K562 (cell line): ENCODE measurements at regions not wholly inside any gene's neighbourhood (a gene's known extent, or its start where the extent isn't known, plus 50 kb on each side); places are given as distances from the start of the nearest gene placed in this dataset.

Source experiments
- DIDO1 ChIP-seq: fragments of 450-650 bp; IDR thresholded peaks from 2 replicates; pipeline ENCODE4 v1.6.1; 2016; ENCODE audit warnings: low read depth, missing biosample characterization, missing genetic modification characterization
- EHMT2 ChIP-seq: fragments of 450-650 bp; IDR thresholded peaks from 2 replicates; pipeline ENCODE4 v1.6.1; 2018; ENCODE audit warnings: antibody characterized with exemption
- ERF ChIP-seq: fragments of 450-650 bp; formaldehyde crosslinking; IDR thresholded peaks from 2 replicates; pipeline ENCODE4 v1.4.0; 2020; ENCODE audit warnings: mild to moderate bottlenecking, mixed read lengths
- RBM17 ChIP-seq: fragments of 200-400 bp; formaldehyde crosslinking; IDR thresholded peaks from 2 replicates; pipeline ENCODE4 v1.6.1; 2017; ENCODE audit warnings: low read depth, mild to moderate bottlenecking, low read length, borderline replicate concordance
- SMARCE1 ChIP-seq: fragments of 450-650 bp; IDR thresholded peaks from 2 replicates; pipeline ENCODE4 v1.7.1; 2016; ENCODE audit warnings: mild to moderate bottlenecking
- SRF ChIP-seq, 2 experiments: fragments of 250-450, 450-650 bp in 1 of 2; sonication (Bioruptor Pico) in 1 of 2; sonication (generic) in 1 of 2; formaldehyde crosslinking; IDR thresholded peaks; 2 replicates each; pipeline versions ENCODE4 v1.5.0 to v1.5.1; 2020 to 2022; ENCODE audit warnings: mild to moderate bottlenecking in 1 of 2, missing genetic modification reagents in 1 of 2
- TAF15 ChIP-seq: fragments of 200-400 bp; formaldehyde crosslinking; IDR thresholded peaks from 2 replicates; pipeline ENCODE4 v1.6.1; 2017; ENCODE audit warnings: mild to moderate bottlenecking, low read depth, low read length, moderate library complexity
- XRCC5 ChIP-seq: fragments of 200-400 bp; formaldehyde crosslinking; IDR thresholded peaks from 2 replicates; pipeline ENCODE4 v1.6.1; 2017; ENCODE audit warnings: low read depth, mild to moderate bottlenecking, low read length
- ZFP36 ChIP-seq: fragments of 150-350 bp; IDR thresholded peaks from 2 replicates; pipeline ENCODE4 v1.6.1; 2018; ENCODE audit warnings: low read length, low read depth; ENCODE audit not compliant: partially characterized antibody
- ZNF212 ChIP-seq: fragments of 450-650 bp; formaldehyde crosslinking; IDR thresholded peaks from 2 replicates; pipeline ENCODE4 v1.4.0; 2020; ENCODE audit warnings: mild to moderate bottlenecking
- ZNF217 ChIP-seq: sonication (generic); formaldehyde crosslinking; IDR thresholded peaks from 2 replicates; pipeline ENCODE4 v1.8.0; 2022; ENCODE audit warnings: mild to moderate bottlenecking, missing genetic modification reagents
- ZNF324 ChIP-seq: fragments of 250-450 bp; sonication (Bioruptor Pico); IDR thresholded peaks from 2 replicates; pipeline ENCODE4 v1.4.0; 2020; ENCODE audit warnings: mild to moderate bottlenecking
- ZNF436 ChIP-seq: fragments of 250-450, 450-650 bp; sonication (Bioruptor Pico); formaldehyde crosslinking; IDR thresholded peaks from 2 replicates; pipeline ENCODE4 v1.7.0; 2020; ENCODE audit warnings: mild to moderate bottlenecking
- TF ChIP-seq, protein P1 (sequence below): IDR thresholded peaks from 2 replicates; pipeline ENCODE4 v1.6.1; 2011; ENCODE audit warnings: borderline replicate concordance, low read depth, mild to moderate bottlenecking, moderate library complexity, low read length; ENCODE audit not compliant: insufficient read depth, poor library complexity, severe bottlenecking
- TF ChIP-seq, protein P2 (sequence below): fragments of 250-450 bp; sonication (Bioruptor Pico); IDR thresholded peaks from 2 replicates; pipeline ENCODE4 v1.8.0; 2021; ENCODE audit warnings: moderate library complexity, mild to moderate bottlenecking, inconsistent platforms
- TF ChIP-seq, protein P3 (sequence below): fragments of 250-450 bp; sonication (Bioruptor Pico); IDR thresholded peaks from 2 replicates; pipeline ENCODE4 v1.5.0; 2020; ENCODE audit warnings: mild to moderate bottlenecking, borderline replicate concordance
- TF ChIP-seq, protein P4 (sequence below), 2 experiments: fragments of 450-650 bp in 1 of 2; IDR thresholded peaks; 2 replicates each; pipeline ENCODE4 v1.6.1; 2011 to 2017; ENCODE audit warnings: low read depth in 2 of 2, antibody characterized with exemption in 1 of 2, borderline replicate concordance in 1 of 2, low read length in 1 of 2, mild to moderate bottlenecking in 1 of 2, mixed read lengths in 1 of 2; ENCODE audit not compliant: control insufficient read depth in 1 of 2
- TF ChIP-seq, protein P5 (sequence below): sonication (generic); formaldehyde crosslinking; IDR thresholded peaks from 2 replicates; pipeline ENCODE4 v1.5.0; 2020; ENCODE audit warnings: missing genetic modification reagents

DNA sequence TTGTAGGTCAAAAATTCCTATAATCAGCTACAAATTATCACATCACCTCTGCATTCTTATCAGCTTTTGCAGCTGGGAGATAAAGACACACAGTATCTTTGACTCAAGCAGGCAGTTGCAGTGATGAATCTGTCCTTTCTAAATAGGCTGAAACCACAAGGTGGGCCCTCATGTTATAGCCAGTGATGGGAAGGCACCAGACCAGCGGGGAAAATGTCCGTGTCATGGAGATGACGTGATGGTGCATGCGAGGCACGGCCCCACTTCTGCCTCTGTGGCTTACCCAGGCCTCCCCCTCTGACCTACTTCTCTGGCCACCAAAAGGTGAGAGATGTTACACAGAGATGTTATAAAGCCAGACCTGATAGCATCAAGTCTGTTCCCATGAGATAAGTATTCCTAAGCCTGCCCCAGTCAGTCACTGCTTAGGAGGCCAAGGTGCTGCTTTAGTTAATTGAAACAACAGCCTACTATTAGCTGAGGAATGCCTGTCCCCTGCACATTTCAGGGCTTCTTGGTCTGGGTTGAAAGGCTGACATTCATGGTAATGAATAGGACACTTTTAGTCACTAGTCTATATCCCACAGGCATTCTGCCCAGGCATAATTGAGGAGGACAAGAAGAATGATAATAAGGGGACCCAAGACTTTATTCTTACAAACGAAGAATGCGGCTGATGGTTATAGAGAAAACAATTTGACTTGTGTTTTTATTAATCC, 327.9 kb downstream of the LPIN1 start (continued):
- TF ChIP-seq ZNF436 (CRISPR knock-in tag) (no peak), ZNF212 (CRISPR knock-in tag) (no peak), XRCC5 (no peak), DIDO1 (no peak), SMARCE1 (peak; percentile 97), EHMT2 (no peak), ERF (CRISPR knock-in tag) (no peak), ZNF217 (CRISPR knock-in tag) (no peak), RBM17 (no peak), ZNF324 (CRISPR knock-in tag) (no peak), SRF (CRISPR knock-in tag; IDR thresholded peaks at IDR 0.05) (0 out of 4 replicates have a peak, but pooled peaks of 1 of the 2 experiments have one; percentile 65), ZFP36 (no peak), TAF15 (no peak)
- TF ChIP-seq, protein P1, sequence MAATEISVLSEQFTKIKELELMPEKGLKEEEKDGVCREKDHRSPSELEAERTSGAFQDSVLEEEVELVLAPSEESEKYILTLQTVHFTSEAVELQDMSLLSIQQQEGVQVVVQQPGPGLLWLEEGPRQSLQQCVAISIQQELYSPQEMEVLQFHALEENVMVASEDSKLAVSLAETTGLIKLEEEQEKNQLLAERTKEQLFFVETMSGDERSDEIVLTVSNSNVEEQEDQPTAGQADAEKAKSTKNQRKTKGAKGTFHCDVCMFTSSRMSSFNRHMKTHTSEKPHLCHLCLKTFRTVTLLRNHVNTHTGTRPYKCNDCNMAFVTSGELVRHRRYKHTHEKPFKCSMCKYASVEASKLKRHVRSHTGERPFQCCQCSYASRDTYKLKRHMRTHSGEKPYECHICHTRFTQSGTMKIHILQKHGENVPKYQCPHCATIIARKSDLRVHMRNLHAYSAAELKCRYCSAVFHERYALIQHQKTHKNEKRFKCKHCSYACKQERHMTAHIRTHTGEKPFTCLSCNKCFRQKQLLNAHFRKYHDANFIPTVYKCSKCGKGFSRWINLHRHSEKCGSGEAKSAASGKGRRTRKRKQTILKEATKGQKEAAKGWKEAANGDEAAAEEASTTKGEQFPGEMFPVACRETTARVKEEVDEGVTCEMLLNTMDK: no peak
- TF ChIP-seq, protein P2, sequence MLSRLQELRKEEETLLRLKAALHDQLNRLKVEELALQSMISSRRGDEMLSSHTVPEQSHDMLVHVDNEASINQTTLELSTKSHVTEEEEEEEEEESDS: no peak
- TF ChIP-seq, protein P3, sequence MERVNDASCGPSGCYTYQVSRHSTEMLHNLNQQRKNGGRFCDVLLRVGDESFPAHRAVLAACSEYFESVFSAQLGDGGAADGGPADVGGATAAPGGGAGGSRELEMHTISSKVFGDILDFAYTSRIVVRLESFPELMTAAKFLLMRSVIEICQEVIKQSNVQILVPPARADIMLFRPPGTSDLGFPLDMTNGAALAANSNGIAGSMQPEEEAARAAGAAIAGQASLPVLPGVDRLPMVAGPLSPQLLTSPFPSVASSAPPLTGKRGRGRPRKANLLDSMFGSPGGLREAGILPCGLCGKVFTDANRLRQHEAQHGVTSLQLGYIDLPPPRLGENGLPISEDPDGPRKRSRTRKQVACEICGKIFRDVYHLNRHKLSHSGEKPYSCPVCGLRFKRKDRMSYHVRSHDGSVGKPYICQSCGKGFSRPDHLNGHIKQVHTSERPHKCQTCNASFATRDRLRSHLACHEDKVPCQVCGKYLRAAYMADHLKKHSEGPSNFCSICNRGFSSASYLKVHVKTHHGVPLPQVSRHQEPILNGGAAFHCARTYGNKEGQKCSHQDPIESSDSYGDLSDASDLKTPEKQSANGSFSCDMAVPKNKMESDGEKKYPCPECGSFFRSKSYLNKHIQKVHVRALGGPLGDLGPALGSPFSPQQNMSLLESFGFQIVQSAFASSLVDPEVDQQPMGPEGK (CRISPR knock-in tag): no peak
- TF ChIP-seq, protein P4, sequence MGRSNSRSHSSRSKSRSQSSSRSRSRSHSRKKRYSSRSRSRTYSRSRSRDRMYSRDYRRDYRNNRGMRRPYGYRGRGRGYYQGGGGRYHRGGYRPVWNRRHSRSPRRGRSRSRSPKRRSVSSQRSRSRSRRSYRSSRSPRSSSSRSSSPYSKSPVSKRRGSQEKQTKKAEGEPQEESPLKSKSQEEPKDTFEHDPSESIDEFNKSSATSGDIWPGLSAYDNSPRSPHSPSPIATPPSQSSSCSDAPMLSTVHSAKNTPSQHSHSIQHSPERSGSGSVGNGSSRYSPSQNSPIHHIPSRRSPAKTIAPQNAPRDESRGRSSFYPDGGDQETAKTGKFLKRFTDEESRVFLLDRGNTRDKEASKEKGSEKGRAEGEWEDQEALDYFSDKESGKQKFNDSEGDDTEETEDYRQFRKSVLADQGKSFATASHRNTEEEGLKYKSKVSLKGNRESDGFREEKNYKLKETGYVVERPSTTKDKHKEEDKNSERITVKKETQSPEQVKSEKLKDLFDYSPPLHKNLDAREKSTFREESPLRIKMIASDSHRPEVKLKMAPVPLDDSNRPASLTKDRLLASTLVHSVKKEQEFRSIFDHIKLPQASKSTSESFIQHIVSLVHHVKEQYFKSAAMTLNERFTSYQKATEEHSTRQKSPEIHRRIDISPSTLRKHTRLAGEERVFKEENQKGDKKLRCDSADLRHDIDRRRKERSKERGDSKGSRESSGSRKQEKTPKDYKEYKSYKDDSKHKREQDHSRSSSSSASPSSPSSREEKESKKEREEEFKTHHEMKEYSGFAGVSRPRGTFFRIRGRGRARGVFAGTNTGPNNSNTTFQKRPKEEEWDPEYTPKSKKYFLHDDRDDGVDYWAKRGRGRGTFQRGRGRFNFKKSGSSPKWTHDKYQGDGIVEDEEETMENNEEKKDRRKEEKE (IDR thresholded peaks at IDR 0.05; ENCODE audit: borderline replicate concordance in 1 of 2, control insufficient read depth in 1 of 2, low read depth in 2 of 2, low read length in 1 of 2): peak in 1 of 2 experiments; percentile 32; a peak in 1 of 4 replicates
- TF ChIP-seq, protein P5, sequence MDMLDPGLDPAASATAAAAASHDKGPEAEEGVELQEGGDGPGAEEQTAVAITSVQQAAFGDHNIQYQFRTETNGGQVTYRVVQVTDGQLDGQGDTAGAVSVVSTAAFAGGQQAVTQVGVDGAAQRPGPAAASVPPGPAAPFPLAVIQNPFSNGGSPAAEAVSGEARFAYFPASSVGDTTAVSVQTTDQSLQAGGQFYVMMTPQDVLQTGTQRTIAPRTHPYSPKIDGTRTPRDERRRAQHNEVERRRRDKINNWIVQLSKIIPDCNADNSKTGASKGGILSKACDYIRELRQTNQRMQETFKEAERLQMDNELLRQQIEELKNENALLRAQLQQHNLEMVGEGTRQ (CRISPR knock-in tag): no peak
